ENCODE measurements at regions not wholly inside any gene's neighbourhood (a gene's known extent, or its start where the extent isn't known, plus 50 kb on each side); places are given as distances from the start of the nearest gene placed in this dataset.

DNA sequence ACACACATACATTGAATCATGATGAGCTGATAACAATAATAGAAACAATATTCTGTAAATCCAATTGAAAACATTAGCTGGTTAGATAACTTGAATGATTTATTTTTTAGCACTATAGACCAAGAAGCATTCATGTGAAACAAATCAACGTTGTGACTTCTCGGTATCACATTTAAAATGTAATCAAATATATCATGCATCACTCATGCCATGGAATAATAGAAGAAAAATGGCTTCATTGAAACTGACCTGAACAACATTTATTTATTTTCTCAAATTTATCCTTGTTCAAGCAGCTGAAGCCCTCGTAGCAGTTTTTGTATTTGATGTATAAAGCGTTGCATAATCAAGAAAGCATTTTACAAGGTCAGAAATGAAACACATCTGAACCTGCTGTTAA lies 299.6 kb upstream of the CDH18 start:
- POLR2A ChIA-PET, result no interaction called here
- DNase-seq (ENCODE audit: extremely low spot score), result no peak
- no peak for TF ChIP-seq L3MBTL2 (conservative IDR thresholded peaks at IDR 0.05)
- no peak for TF ChIP-seq CTBP1 (IDR thresholded peaks at IDR 0.05; ENCODE audit: borderline replicate concordance)
- no peak for TF ChIP-seq HDGF (IDR thresholded peaks at IDR 0.05; ENCODE audit: borderline replicate concordance)
- TF ChIP-seq FOXK2 (IDR thresholded peaks at IDR 0.05), result no peak
- CTCF ChIA-PET, result no interaction called here

DNA sequence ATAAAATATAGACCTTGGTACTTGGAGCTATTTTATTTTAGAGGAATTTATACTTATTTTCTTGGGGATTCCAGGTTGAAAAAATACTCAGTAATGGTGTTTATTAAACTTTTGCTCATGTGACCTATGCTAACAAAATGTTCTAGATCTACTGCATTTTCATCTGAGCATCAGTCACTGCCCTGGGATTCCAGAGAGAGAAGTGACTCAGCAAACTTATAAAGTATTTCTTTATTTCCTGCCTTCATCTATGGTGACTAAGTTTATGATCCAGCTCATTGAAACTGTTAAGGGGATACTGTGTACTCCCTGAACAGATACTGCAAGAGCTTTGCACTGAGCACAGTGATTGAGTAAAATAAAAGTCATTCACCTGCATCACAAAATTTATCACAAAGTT lies 298.5 kb upstream of the CDH18 start:
- DNase-seq (ENCODE audit: extremely low spot score), result no peak
- CTCF ChIA-PET, result no interaction called here
- TF ChIP-seq FOXM1 (IDR thresholded peaks at IDR 0.05; ENCODE audit: borderline replicate concordance) (no peak), BHLHE40 (IDR thresholded peaks at IDR 0.05; ENCODE audit: borderline replicate concordance) (no peak), FOXA1 (IDR thresholded peaks at IDR 0.05) (no peak), FOXK2 (IDR thresholded peaks at IDR 0.05) (no peak), L3MBTL2 (conservative IDR thresholded peaks at IDR 0.05) (no peak), LEF1 (IDR thresholded peaks at IDR 0.05; ENCODE audit: borderline replicate concordance) (no peak), HDGF (IDR thresholded peaks at IDR 0.05; ENCODE audit: borderline replicate concordance) (no peak), ZNF384 (IDR thresholded peaks at IDR 0.05) (no peak)
- POLR2A ChIA-PET, result no interaction called here

DNA sequence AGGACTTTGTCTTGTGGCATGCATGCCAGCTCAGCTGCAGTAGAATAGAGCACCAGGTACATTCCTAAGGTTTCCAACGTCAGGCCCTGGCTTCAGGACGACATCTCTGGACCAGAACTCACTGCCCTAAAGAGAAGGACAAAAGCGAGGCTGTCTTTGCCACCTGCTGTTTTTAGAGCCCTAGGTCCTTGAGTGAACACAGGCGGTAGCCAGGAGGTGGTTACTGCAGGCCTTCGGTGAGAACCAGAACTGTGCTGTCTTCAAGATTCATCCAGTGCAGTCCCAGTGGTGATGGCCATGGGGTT lies 288.9 kb upstream of the CDH18 start:
- CTCF ChIA-PET, result no interaction called here
- POLR2A ChIA-PET, result no interaction called here
- TF ChIP-seq, protein P1, sequence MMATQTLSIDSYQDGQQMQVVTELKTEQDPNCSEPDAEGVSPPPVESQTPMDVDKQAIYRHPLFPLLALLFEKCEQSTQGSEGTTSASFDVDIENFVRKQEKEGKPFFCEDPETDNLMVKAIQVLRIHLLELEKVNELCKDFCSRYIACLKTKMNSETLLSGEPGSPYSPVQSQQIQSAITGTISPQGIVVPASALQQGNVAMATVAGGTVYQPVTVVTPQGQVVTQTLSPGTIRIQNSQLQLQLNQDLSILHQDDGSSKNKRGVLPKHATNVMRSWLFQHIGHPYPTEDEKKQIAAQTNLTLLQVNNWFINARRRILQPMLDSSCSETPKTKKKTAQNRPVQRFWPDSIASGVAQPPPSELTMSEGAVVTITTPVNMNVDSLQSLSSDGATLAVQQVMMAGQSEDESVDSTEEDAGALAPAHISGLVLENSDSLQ (IDR thresholded peaks at IDR 0.05), result no peak
- no peak for DNase-seq (ENCODE audit: extremely low spot score)

DNA sequence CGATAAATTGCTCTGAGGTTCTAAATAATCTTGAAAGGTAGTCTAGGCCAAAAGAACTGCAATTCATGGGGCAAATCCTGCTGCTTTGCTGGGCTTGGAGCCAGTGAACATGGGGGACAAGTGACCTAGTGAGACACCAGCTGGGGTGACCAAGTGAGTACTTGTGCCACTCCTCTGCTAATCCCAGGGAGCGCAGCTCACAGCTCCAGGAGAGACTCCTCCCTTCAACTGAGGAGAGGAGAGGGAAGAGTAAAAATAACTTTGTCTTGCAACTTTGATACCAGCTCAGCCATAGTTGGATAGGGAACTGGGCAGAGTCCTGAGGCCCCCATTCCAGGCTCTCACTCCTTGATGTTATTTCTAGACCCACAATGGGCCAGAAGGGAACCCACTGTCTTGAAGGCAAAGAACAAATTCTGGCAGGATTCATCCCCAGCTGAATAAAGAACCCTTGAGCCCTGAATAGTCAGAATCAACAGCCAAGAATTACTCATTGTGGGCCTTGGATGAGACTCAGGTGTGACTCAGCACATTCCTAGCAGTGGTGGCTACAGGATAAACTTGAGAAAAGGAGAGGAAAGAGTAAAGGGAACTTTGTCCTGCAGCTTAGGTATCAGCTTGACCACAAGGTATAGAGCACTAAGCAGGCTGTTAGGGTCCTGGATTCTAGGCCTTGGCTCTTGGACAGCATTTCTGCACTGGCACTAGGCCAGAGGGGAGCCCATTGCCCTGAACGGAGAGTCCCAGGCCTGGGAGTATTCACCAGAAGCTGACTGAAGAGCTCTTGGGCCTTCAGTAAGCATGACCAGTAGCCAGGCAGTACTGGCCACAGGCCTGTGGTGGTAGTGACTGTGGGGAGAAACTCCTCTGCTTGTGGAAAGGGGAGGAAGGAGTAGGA lies 288.3 kb upstream of the CDH18 start:
- TF ChIP-seq ELF4 (IDR thresholded peaks at IDR 0.05) (no peak), ZNF384 (IDR thresholded peaks at IDR 0.05) (no peak), FOXK2 (IDR thresholded peaks at IDR 0.05) (no peak), FOXM1 (IDR thresholded peaks at IDR 0.05; ENCODE audit: borderline replicate concordance) (no peak), HDGF (IDR thresholded peaks at IDR 0.05; ENCODE audit: borderline replicate concordance) (no peak), L3MBTL2 (conservative IDR thresholded peaks at IDR 0.05) (no peak), SUZ12 (IDR thresholded peaks at IDR 0.05) (no peak), FOXA1 (IDR thresholded peaks at IDR 0.05) (no peak)
- TF ChIP-seq, protein P1 (IDR thresholded peaks at IDR 0.05), result no peak
- CTCF ChIA-PET, result no interaction called here
- POLR2A ChIA-PET, result no interaction called here
- DNase-seq (ENCODE audit: extremely low spot score), result no peak

DNA sequence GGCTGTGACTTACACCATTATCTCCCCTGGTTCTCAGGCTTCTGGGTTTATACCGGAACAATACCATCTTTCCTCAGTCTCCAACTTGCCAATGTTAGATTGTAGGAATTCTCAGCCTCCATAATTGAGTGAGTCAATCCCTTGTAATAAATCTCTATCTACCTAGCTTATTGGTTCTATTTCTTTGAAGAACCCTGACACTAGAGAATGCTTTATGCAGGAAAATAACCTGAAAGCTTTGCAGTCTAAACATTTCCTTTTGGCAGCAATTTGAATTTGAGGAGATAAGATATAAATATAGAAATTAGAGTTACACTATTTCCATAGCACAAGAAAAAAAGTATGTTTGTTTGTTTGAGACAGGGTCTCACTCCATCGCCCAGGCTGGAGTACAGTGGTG lies 278.1 kb upstream of the CDH18 start:
- ChIA-PET POLR2A (no interaction called here), CTCF (no interaction called here)
- DNase-seq (ENCODE audit: extremely low spot score), result no peak
- TF ChIP-seq SP1 (IDR thresholded peaks at IDR 0.05) (no peak), FOXK2 (IDR thresholded peaks at IDR 0.05) (no peak), ELF4 (IDR thresholded peaks at IDR 0.05) (no peak), HDGF (IDR thresholded peaks at IDR 0.05; ENCODE audit: borderline replicate concordance) (no peak), TARDBP (IDR thresholded peaks at IDR 0.05) (no peak), LEF1 (IDR thresholded peaks at IDR 0.05; ENCODE audit: borderline replicate concordance) (no peak)

DNA sequence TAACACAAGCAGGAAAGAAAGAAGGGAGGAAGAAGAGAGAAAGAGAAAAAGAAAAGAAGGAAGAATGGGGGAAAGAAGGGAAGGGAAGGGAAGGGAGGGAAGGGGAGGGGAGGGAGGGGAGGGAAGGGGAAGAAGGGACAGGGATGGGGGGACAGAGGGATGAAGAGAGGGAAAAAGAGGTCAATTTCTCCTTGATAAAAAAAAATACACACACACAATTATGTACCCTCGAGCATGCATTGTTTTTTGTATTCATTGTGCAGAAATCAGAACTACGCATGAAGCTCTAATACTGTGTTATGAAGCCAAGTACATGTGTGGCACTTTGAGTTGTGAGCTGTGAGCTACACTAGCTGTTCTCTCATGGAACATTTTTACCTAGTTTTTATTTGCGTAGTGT lies 274.9 kb upstream of the CDH18 start:
- DNase-seq (ENCODE audit: extremely low spot score), result no peak
- CTCF ChIA-PET, result no interaction called here
- POLR2A ChIA-PET, result no interaction called here

DNA sequence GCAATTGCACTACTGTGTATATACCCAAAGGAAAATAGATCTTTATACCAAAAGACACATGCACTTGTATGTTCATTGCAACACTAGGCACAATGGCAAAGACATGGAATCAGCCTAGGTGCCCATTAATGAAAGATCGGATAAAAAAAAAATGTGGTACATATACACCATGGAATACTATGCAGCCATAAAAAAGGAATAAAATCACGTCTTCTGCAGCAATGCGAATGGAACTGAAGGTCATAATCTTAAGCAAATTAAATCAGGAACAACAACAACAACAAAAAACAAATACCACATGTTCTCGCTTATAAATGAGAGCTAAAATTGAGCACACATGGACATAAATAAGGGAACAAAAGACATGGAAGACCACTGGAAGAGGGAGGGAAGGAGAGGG lies 266.7 kb upstream of the CDH18 start:
- DNase-seq (ENCODE audit: extremely low spot score), result no peak
- CTCF ChIA-PET, result no interaction called here
- TF ChIP-seq TARDBP (IDR thresholded peaks at IDR 0.05) (no peak), ZNF384 (IDR thresholded peaks at IDR 0.05) (no peak), CTBP1 (IDR thresholded peaks at IDR 0.05; ENCODE audit: borderline replicate concordance) (no peak), L3MBTL2 (conservative IDR thresholded peaks at IDR 0.05) (no peak), FOXK2 (IDR thresholded peaks at IDR 0.05) (no peak), NFRKB (IDR thresholded peaks at IDR 0.05) (no peak), SP1 (IDR thresholded peaks at IDR 0.05) (no peak), FOXA1 (IDR thresholded peaks at IDR 0.05) (no peak), BHLHE40 (IDR thresholded peaks at IDR 0.05; ENCODE audit: borderline replicate concordance) (no peak), HDGF (IDR thresholded peaks at IDR 0.05; ENCODE audit: borderline replicate concordance) (no peak), FOXM1 (IDR thresholded peaks at IDR 0.05; ENCODE audit: borderline replicate concordance) (no peak), ELF4 (IDR thresholded peaks at IDR 0.05) (no peak), LEF1 (IDR thresholded peaks at IDR 0.05; ENCODE audit: borderline replicate concordance) (no peak), ARNT (IDR thresholded peaks at IDR 0.05) (no peak), SUZ12 (IDR thresholded peaks at IDR 0.05) (no peak)
- TF ChIP-seq, protein P1 (IDR thresholded peaks at IDR 0.05), result no peak
- POLR2A ChIA-PET, result interaction anchor here (0.6 kb wide), 1 partner anchor 576 kb away, joined by 3 read pairs; no protein-coding TSS in a partner anchor

More for the DNA sequence above, 274.9 kb upstream of the CDH18 start:
- TF ChIP-seq FOXK2 (IDR thresholded peaks at IDR 0.05) (no peak), LEF1 (IDR thresholded peaks at IDR 0.05; ENCODE audit: borderline replicate concordance) (no peak), CTBP1 (IDR thresholded peaks at IDR 0.05; ENCODE audit: borderline replicate concordance) (no peak), ELF4 (IDR thresholded peaks at IDR 0.05) (no peak), FOXA1 (IDR thresholded peaks at IDR 0.05) (no peak), SUZ12 (IDR thresholded peaks at IDR 0.05) (no peak), L3MBTL2 (conservative IDR thresholded peaks at IDR 0.05) (no peak), BHLHE40 (IDR thresholded peaks at IDR 0.05; ENCODE audit: borderline replicate concordance) (no peak), ARNT (IDR thresholded peaks at IDR 0.05) (no peak), HDGF (IDR thresholded peaks at IDR 0.05; ENCODE audit: borderline replicate concordance) (no peak)
- TF ChIP-seq, protein P1 (IDR thresholded peaks at IDR 0.05), result no peak
